ENCODE measurements at regions not wholly inside any gene's neighbourhood (a gene's known extent, or its start where the extent isn't known, plus 50 kb on each side); places are given as distances from the start of the nearest gene placed in this dataset.

GRCh38 chr15:93178371-93178770, 89.4 kb upstream of the RGMA start:
- Histone ChIP-seq H2AK5ac (ENCODE audit: low read depth, low read length) (no peak overlapping the region), H3K4me3 (ENCODE audit: insufficient read depth, low read depth, low read length) (no peak overlapping the region), H3K79me1 (ENCODE audit: low read depth in 1 of 2, low read length in 2 of 2) (no peaks in the 10 kb centered on the region), H4K91ac (ENCODE audit: insufficient read depth, low read depth, low read length) (no peak overlapping the region), H2AK9ac (replicated peaks; ENCODE audit: low read depth, low read length, poor library complexity) (no peak overlapping the region), H3K56ac (ENCODE audit: extremely low read depth, insufficient read depth, low read length) (no peak overlapping the region), H3K18ac (ENCODE audit: low read depth, low read length) (no peak overlapping the region), H2BK20ac (ENCODE audit: low read depth, low read length) (no peak overlapping the region), H2BK5ac (ENCODE audit: low read depth, low read length, poor library complexity, severe bottlenecking) (no peak overlapping the region), H3K14ac (replicated peaks; ENCODE audit: low read depth, low read length) (no peak overlapping the region), H3K27ac (ENCODE audit: insufficient read depth, low read length) (no peak overlapping the region), H3K9ac (ENCODE audit: low read depth, low read length) (no peak overlapping the region), H3K27me3 (ENCODE audit: control insufficient read depth, insufficient read depth, low read length) (no peaks in the 10 kb centered on the region), H2BK120ac (ENCODE audit: low read depth, low read length) (no peak overlapping the region), H3K23ac (ENCODE audit: low read depth, low read length) (no peak overlapping the region), H3K4me2 (ENCODE audit: low read depth, low read length) (no peak overlapping the region), H4K5ac (ENCODE audit: low read depth, low read length) (no peak overlapping the region), H4K20me1 (ENCODE audit: insufficient read depth, low read length) (no peaks in the 10 kb centered on the region), H3K36me3 (ENCODE audit: control insufficient read depth, insufficient read depth, low read length) (no peaks in the 10 kb centered on the region), H3K9me1 (ENCODE audit: insufficient read depth, low read length) (no peaks in the 10 kb centered on the region), H2AFZ (replicated peaks; ENCODE audit: low read length, poor library complexity) (no peak overlapping the region), H3K9me3 (ENCODE audit: control insufficient read depth, insufficient read depth, low read length) (peaks cover 43% of the 10 kb centered on the region), H4K8ac (ENCODE audit: low read depth in 2 of 2, low read length in 2 of 2) (no peak overlapping the region), H2BK15ac (ENCODE audit: low read depth, low read length) (no peak overlapping the region), H3K4ac (ENCODE audit: low read depth, low read length) (no peak overlapping the region), H3K4me1 (ENCODE audit: control insufficient read depth, insufficient read depth, low read length) (no peaks in the 10 kb centered on the region)
- intact Hi-C loops (cut with micrococcal nuclease), result no loop called here
- 29% methylated on average over 1 of the region's 8 CpGs; no CpG with 5 or more reads in 1 of the 2 experiments for WGBS, 2 experiments (ENCODE audit: extremely low coverage in 2 of 2, insufficient read length in 1 of 2)
- ATAC-seq (ENCODE audit: low read depth) (no peak), DNase-seq (no peak)
- TF ChIP-seq SMC3 (IDR thresholded peaks at IDR 0.05; ENCODE audit: low read depth, low read length) (no peak), CEBPB (IDR thresholded peaks at IDR 0.05; ENCODE audit: low read depth, low read length) (no peak), MAFK (IDR thresholded peaks at IDR 0.05; ENCODE audit: low read depth, low read length) (no peak), CTCF (conservative IDR thresholded peaks at IDR 0.05; ENCODE audit: low read depth, low read length) (no peak), RAD21 (IDR thresholded peaks at IDR 0.05; ENCODE audit: low read length) (no peak), CHD1 (IDR thresholded peaks at IDR 0.05; ENCODE audit: low read depth, low read length) (no peak), NFE2L2 (IDR thresholded peaks at IDR 0.05; ENCODE audit: low read depth, low read length) (no peak), RCOR1 (IDR thresholded peaks at IDR 0.05; ENCODE audit: insufficient replicate concordance, low read length) (no peak), BHLHE40 (IDR thresholded peaks at IDR 0.05; ENCODE audit: low read depth, low read length) (no peak), USF2 (IDR thresholded peaks at IDR 0.05; ENCODE audit: low read depth, low read length) (no peak), MAZ (IDR thresholded peaks at IDR 0.05; ENCODE audit: borderline replicate concordance, low read depth, low read length) (no peak), RFX5 (IDR thresholded peaks at IDR 0.05; ENCODE audit: low read depth, low read length) (no peak), FOS (IDR thresholded peaks at IDR 0.05; ENCODE audit: low read depth, low read length) (no peak), MXI1 (IDR thresholded peaks at IDR 0.05; ENCODE audit: borderline replicate concordance, low read depth, low read length) (no peak), ELK1 (IDR thresholded peaks at IDR 0.05; ENCODE audit: borderline replicate concordance, low read depth, low read length) (no peak), POLR2A (IDR thresholded peaks at IDR 0.05; ENCODE audit: low read depth, low read length) (no peak)
- in situ Hi-C loops (cut with MboI; ENCODE audit: low sequenced_read_pairs), result no loop called here
- BruUV-seq (replicated peaks), result no TSS peak
- ChIA-PET POLR2A (ENCODE audit: unreplicated experiment) (no interaction called here), CTCF (interaction anchor here (0.6 kb wide), 1 partner anchor 21 kb away, joined by 8 read pairs; no protein-coding TSS in a partner anchor)
- dilution Hi-C loops (cut with HindIII; ENCODE audit: low sequenced_read_pairs, unreplicated experiment), result no loop called here
